WTC11 (cell line): ENCODE measurements at regions not wholly inside any gene's neighbourhood (a gene's known extent, or its start where the extent isn't known, plus 50 kb on each side); places are given as distances from the start of the nearest gene placed in this dataset.

Experiments
- ATAC-seq: fragments of 200-7000 bp; cut with Tn5 transposase; 2 replicates; pipeline ENCODE4 v1.10.0; 2021; ENCODE audit warnings: mild to moderate bottlenecking, moderate library complexity
- CTCF ChIA-PET: fragments of 300-600 bp; sonication (Branson Sonifier 250); formaldehyde crosslinking; loops from one replicate; lab custom pipeline; 2021; ENCODE audit warnings: antibody characterized with exemption; lab: Charles Lee
- POLR2A ChIA-PET: fragments of 350-600 bp; sonication (Branson Sonifier 250); formaldehyde crosslinking; loops from one replicate; lab custom pipeline; 2021; ENCODE audit warnings: antibody characterized with exemption; lab: Charles Lee
- DNase-seq: peaks from one replicate; pipeline ENCODE4 v3.0.0; 2021; ENCODE audit warnings: low spot score
- H3K27ac Mint-ChIP-seq: 2 replicates; pipeline ENCODE4 v1.8.0; 2021; ENCODE audit warnings: mixed read lengths
- H3K27me3 Mint-ChIP-seq: 2 replicates; pipeline ENCODE4 v1.8.0; 2021; ENCODE audit warnings: low read depth, mild to moderate bottlenecking, moderate library complexity, mixed read lengths
- H3K36me3 Mint-ChIP-seq: 2 replicates; pipeline ENCODE4 v1.8.0; 2021; ENCODE audit warnings: mixed read lengths
- H3K4me1 Mint-ChIP-seq: 2 replicates; pipeline ENCODE4 v1.8.0; 2022; ENCODE audit warnings: mixed read lengths
- H3K4me3 Mint-ChIP-seq: 2 replicates; pipeline ENCODE4 v1.8.0; 2021; ENCODE audit warnings: mild to moderate bottlenecking, moderate library complexity, mixed read lengths
- H3K9me3 Mint-ChIP-seq: 2 replicates; pipeline ENCODE4 v1.8.0; 2021; ENCODE audit warnings: mixed read lengths
- ATF3 ChIP-seq: sonication (generic); formaldehyde crosslinking; conservative IDR thresholded peaks from 2 replicates; pipeline ENCODE4 v1.8.1; 2022; ENCODE audit warnings: mild to moderate bottlenecking, missing genetic modification reagents
- FOXK1 ChIP-seq: sonication (generic); formaldehyde crosslinking; IDR thresholded peaks from 2 replicates; pipeline ENCODE4 v1.8.0; 2022; ENCODE audit warnings: mild to moderate bottlenecking, moderate library complexity, missing genetic modification reagents
- FOXP1 ChIP-seq: sonication (generic); formaldehyde crosslinking; IDR thresholded peaks from 2 replicates; pipeline ENCODE4 v1.8.0; 2022; ENCODE audit warnings: missing genetic modification reagents, mild to moderate bottlenecking, moderate library complexity, borderline replicate concordance
- HMGXB4 ChIP-seq: sonication (generic); formaldehyde crosslinking; IDR thresholded peaks from 2 replicates; pipeline ENCODE4 v1.8.1; 2023; ENCODE audit warnings: mild to moderate bottlenecking, moderate library complexity, missing genetic modification reagents
- MAX ChIP-seq: sonication (generic); formaldehyde crosslinking; IDR thresholded peaks from 2 replicates; pipeline ENCODE4 v1.8.0; 2022; ENCODE audit warnings: mild to moderate bottlenecking, missing genetic modification reagents
- MYBL2 ChIP-seq: sonication (generic); formaldehyde crosslinking; IDR thresholded peaks from 2 replicates; pipeline ENCODE4 v1.8.1; 2023; ENCODE audit warnings: mild to moderate bottlenecking, moderate library complexity, missing genetic modification reagents
- NFYB ChIP-seq: sonication (generic); formaldehyde crosslinking; conservative IDR thresholded peaks from 2 replicates; pipeline ENCODE4 v1.8.0; 2022; ENCODE audit warnings: low read depth, missing genetic modification reagents
- NR1H2 ChIP-seq: sonication (generic); formaldehyde crosslinking; IDR thresholded peaks from 2 replicates; pipeline ENCODE4 v1.9.0; 2021; ENCODE audit warnings: mild to moderate bottlenecking, moderate library complexity, missing genetic modification reagents
- OVOL2 ChIP-seq: fragments of 250-450 bp; sonication (Bioruptor Pico); IDR thresholded peaks from 2 replicates; pipeline ENCODE4 v1.9.0; 2021; ENCODE audit warnings: mild to moderate bottlenecking, borderline replicate concordance
- PRDM15 ChIP-seq: sonication (generic); formaldehyde crosslinking; IDR thresholded peaks from 2 replicates; pipeline ENCODE4 v1.8.0; 2022; ENCODE audit warnings: missing genetic modification reagents
- SMAD4 ChIP-seq: sonication (generic); formaldehyde crosslinking; IDR thresholded peaks from 2 replicates; pipeline ENCODE4 v1.8.0; 2022; ENCODE audit warnings: mild to moderate bottlenecking, missing genetic modification reagents
- USF2 ChIP-seq: sonication (generic); formaldehyde crosslinking; IDR thresholded peaks from 2 replicates; pipeline ENCODE4 v1.8.1; 2023; ENCODE audit warnings: mild to moderate bottlenecking, missing genetic modification reagents, moderate library complexity
- ZMAT4 ChIP-seq: fragments of 250-450 bp; sonication (Bioruptor Pico); IDR thresholded peaks from 2 replicates; pipeline ENCODE4 v1.9.0; 2021; ENCODE audit warnings: mild to moderate bottlenecking
- ZNF232 ChIP-seq: sonication (generic); formaldehyde crosslinking; IDR thresholded peaks from 2 replicates; pipeline ENCODE4 v1.8.0; 2022; ENCODE audit warnings: mild to moderate bottlenecking, missing genetic modification reagents
- ZNF317 ChIP-seq: sonication (generic); formaldehyde crosslinking; IDR thresholded peaks from 2 replicates; pipeline ENCODE4 v1.8.1; 2023; ENCODE audit warnings: low read depth, mild to moderate bottlenecking, moderate library complexity, missing genetic modification reagents, borderline replicate concordance
- ZNF512 ChIP-seq: sonication (generic); formaldehyde crosslinking; IDR thresholded peaks from 2 replicates; pipeline ENCODE4 v1.8.1; 2022; ENCODE audit warnings: missing genetic modification reagents, borderline replicate concordance

- DNase-seq (no peak), ATAC-seq (no peak)
- peaks cover 6% of the 10 kb centered on the region for H3K36me3 Mint-ChIP-seq
- H3K27me3 Mint-ChIP-seq, result no peaks in the 10 kb centered on the region
- ChIA-PET CTCF (no interaction called here), POLR2A (no interaction called here)
- H3K4me1 Mint-ChIP-seq, result peaks cover 16% of the 10 kb centered on the region
- TF ChIP-seq FOXP1 (CRISPR knock-in tag), result no peak
- no peak for TF ChIP-seq MAX
- no peak for TF ChIP-seq ZNF232 (CRISPR knock-in tag)
- TF ChIP-seq PRDM15 (CRISPR knock-in tag), result no peak
- no peak for TF ChIP-seq ATF3 (CRISPR knock-in tag)
- no peak for TF ChIP-seq MYBL2 (CRISPR knock-in tag)
- no peak for TF ChIP-seq ZNF317 (CRISPR knock-in tag)
- no peak for TF ChIP-seq NR1H2 (CRISPR knock-in tag)
- no peak for TF ChIP-seq HMGXB4 (CRISPR knock-in tag)
- TF ChIP-seq OVOL2 (CRISPR knock-in tag), result no peak
- no peak for TF ChIP-seq SMAD4 (CRISPR knock-in tag)
- no peak for TF ChIP-seq USF2 (CRISPR knock-in tag)
- TF ChIP-seq ZMAT4 (CRISPR knock-in tag), result no peak
- no peak for TF ChIP-seq NFYB (CRISPR knock-in tag)
- H3K27ac Mint-ChIP-seq, result no peak overlapping the region
- H3K9me3 Mint-ChIP-seq, result peaks cover 17% of the 10 kb centered on the region
- no peak overlapping the region for H3K4me3 Mint-ChIP-seq
Measured at GRCh38 chr13:50684366-50684765, 159.1 kb downstream of the DLEU7 start.

- POLR2A ChIA-PET, result no interaction called here
Measured at GRCh38 chr13:50685491-50685890, 158.0 kb downstream of the DLEU7 start.

More at GRCh38 chr13:50685491-50685890, 158.0 kb downstream of the DLEU7 start:
- CTCF ChIA-PET, result no interaction called here
- peaks cover 6% of the 10 kb centered on the region for H3K36me3 Mint-ChIP-seq
- H3K9me3 Mint-ChIP-seq, result peaks cover 17% of the 10 kb centered on the region
- no peak overlapping the region for H3K27ac Mint-ChIP-seq
- ATAC-seq (peak; percentile 43; the same call in 1 of the 2 replicates), DNase-seq (no peak)
- peaks cover 16% of the 10 kb centered on the region for H3K4me1 Mint-ChIP-seq
- no peak overlapping the region for H3K4me3 Mint-ChIP-seq
- TF ChIP-seq ZNF317 (CRISPR knock-in tag) (peak; percentile 48; the same call in 1 of the 2 replicates), FOXK1 (CRISPR knock-in tag) (no peak), ZNF512 (no peak), ZNF232 (CRISPR knock-in tag) (no peak)
- no peaks in the 10 kb centered on the region for H3K27me3 Mint-ChIP-seq
